PFSK-1 (cell line): ENCODE measurements at regions not wholly inside any gene's neighbourhood (a gene's known extent, or its start where the extent isn't known, plus 50 kb on each side); places are given as distances from the start of the nearest gene placed in this dataset.

Source experiments
- FOXP2 ChIP-seq: optimal IDR thresholded peaks from 2 replicates; pipeline ENCODE3; 2011; ENCODE audit warnings: borderline replicate concordance, control low read depth, inconsistent platforms; ENCODE audit not compliant: insufficient read depth; ENCODE audit errors: extremely low read length, extremely low read depth
- POLR2AphosphoS5 ChIP-seq: IDR thresholded peaks from 2 replicates; pipeline ENCODE4 v1.6.1; 2012; ENCODE audit warnings: low read depth, mild to moderate bottlenecking, control low read depth, low read length, moderate library complexity
- REST ChIP-seq, 2 experiments: IDR thresholded peaks; 2 replicates each; pipeline versions ENCODE4 v1.6.1 to v1.8.0; 2011 to 2012; ENCODE audit warnings: low read depth in 2 of 2, low read length in 2 of 2, control low read depth in 1 of 2, inconsistent platforms in 1 of 2, mild to moderate bottlenecking in 1 of 2, moderate library complexity in 1 of 2; ENCODE audit not compliant: insufficient read depth in 1 of 2
- SIN3A ChIP-seq: IDR thresholded peaks from 2 replicates; pipeline ENCODE4 v1.6.1; 2012; ENCODE audit warnings: mild to moderate bottlenecking, low read length, moderate library complexity, borderline replicate concordance; ENCODE audit not compliant: insufficient read depth
- TAF1 ChIP-seq: IDR thresholded peaks from 2 replicates; pipeline ENCODE4 v1.6.1; 2012; ENCODE audit warnings: low read length, control low read depth, borderline replicate concordance; ENCODE audit not compliant: insufficient read depth

DNA sequence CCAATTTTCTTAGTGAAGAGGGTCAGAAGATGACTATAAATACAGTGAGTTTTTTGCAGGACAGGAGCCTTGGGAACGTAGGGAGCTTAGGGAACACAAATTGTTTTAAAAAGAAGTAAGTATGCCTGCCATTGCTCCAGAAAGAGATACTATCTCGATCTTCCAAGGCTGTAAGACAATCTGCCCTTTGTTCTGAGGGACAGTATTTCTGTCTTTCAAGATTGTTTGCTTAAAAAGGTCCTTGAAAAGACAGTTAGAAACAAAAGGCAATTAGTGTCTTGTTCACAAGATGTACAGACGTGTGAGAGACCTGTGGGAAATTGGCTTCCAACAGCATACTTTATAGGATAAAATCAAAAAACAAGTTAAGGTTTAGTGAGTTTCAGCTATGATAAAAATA lies 321.2 kb upstream of the FAR2 start:
- TF ChIP-seq POLR2AphosphoS5 (no peak), TAF1 (no peak), SIN3A (no peak), REST (IDR thresholded peaks at IDR 0.05; ENCODE audit: insufficient read depth in 1 of 2, low read depth in 2 of 2, low read length in 2 of 2) (no peak), FOXP2 (no peak)
